IPS-NIHi7 (cell line): ENCODE measurements at regions not wholly inside any gene's neighbourhood (a gene's known extent, or its start where the extent isn't known, plus 50 kb on each side); places are given as distances from the start of the nearest gene placed in this dataset.

ENCODE experiments used
- DNase-seq: peaks from one replicate; pipeline ENCODE4 v3.0.0; 2012; ENCODE audit warnings: mixed read lengths; ENCODE audit errors: extremely low spot score

DNA sequence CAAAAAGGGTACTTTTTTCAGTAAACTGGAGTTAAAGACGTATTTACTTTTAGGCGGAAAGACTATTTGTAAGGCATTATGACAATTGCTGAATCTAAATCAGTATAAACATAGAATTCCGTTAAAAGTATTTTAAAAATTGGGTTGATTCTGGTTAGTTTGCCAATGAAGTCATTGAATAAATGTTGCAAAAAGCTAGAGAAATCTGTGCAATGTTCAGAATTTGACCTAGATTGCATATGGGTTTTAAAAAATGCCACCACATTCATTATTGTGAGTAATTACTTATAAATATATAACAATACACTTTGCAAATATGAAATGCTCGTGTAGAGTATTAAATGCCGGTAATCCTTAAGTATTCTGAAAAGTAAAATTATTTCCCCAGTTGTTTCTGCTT is 116.5 kb upstream of the EEF1E1 start:
- DNase-seq: no peak

DNA sequence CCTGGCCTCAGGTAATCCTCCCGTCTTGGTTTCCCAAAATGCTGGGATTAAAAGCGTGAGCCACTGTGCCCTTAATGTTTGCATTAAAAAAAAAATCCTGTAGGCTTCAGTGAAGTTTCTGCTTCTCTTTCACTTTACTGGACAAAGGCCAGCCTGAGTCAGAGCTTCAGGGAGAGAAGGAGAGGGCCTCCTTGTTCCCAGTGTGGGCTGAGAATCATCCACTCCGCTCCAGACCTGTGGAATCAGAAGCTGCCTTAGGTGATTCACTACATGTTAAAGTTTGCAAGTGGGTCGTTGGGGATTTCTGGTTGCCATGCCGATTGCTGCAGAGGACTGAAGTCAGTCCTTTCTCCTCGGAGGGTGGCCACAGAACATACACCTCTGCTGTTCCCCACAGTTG is 113.3 kb upstream of the EEF1E1 start:
- DNase-seq: no peak

DNA sequence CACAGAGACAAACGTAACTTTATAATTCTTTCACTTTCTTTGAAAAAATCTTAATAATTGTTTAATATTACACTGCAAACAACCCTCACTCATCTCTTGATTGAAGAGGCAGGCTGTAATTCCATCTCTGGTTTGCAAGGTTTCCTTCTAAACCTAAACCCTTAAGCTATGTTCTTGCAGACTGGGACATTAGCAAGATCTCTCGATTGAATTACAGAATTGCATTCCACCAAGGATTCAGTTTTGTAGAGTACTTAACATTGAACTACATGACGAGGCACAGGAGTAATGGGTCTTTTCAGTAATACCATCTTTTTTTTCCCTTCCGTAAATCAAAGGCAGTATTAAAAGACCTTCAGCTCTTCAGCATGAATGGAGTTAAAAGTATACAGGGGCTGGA is 111.6 kb upstream of the EEF1E1 start:
- no peak for DNase-seq

DNA sequence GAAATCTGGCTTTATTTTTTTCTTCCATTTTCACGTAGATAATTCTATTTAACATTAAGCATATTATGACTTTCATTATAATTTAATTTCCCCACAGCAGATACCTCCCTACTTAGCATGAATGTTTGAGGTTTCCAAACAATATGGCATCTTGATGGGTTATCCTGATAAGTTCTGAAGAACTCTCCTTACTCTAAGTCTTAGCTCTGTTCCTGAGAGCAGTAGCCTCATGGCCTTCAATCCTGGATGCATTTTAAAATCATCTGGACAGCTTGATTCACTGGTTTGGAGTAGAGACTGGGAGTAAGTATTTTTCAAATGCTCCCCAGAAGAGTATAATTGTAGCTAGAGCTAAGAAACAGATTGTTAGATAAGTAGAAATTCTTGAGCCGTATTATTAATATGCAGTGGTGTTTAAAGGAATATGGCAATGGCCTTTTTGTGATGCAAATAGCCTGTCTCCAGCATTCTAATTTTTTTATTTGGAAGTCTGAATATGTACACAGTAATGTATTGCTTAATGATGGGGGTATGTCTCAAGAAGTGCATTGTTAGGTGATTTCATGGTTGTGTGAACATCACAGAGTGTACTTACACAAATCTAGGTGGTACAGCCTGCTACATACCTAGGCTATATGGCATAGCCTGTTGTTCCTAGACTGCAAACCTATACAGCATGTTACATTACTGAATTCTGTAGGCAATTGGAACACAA is 110.5 kb upstream of the EEF1E1 start:
- DNase-seq: no peak

DNA sequence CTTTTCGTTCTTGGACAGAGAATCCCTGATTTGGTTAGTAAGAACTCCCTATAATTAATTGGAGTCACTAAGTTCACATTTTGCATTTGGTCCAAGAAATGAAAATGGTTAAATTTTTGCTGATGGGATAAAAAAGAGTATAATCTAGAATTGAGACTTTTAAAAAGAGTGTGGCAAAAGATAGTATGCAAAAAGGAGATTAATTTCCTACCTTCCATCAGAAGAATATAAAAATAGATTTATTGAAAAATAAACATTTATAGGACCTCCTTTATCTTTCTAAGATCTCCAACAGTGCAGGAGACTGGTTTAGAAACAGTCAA is 105.5 kb upstream of the EEF1E1 start:
- no peak for DNase-seq

DNA sequence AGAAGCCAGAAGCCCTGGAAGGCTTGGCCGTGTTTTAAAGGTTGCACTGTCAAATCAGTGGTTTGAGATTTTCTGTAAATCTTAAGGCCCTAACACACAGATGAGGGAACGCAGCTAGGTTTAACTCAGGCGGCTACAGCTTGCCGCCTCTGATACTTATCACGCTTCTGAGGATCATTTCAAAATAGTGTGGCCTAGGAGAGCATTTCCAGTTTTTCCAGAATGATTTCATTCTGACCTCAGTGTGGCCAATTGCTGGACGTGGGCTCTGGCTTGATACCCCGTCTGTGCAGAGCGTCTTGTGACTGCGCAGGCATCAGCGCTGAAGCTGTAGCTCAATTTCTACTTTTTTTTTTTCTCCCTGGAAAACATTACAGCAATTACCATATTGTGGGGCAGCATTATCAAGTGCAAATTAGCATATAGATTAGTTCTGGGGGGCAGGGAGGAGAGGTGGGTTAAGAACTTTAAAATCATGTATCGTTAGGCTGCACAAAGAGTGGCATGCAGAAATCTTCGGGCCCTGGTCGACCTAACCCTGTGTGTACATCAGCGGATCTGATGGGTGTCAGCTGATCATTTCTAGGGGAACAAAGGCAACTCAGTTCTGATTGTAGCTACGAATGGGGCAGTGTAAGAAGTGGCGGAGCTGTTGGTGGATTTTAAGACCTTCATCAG is 105.0 kb upstream of the EEF1E1 start:
- no peak for DNase-seq

DNA sequence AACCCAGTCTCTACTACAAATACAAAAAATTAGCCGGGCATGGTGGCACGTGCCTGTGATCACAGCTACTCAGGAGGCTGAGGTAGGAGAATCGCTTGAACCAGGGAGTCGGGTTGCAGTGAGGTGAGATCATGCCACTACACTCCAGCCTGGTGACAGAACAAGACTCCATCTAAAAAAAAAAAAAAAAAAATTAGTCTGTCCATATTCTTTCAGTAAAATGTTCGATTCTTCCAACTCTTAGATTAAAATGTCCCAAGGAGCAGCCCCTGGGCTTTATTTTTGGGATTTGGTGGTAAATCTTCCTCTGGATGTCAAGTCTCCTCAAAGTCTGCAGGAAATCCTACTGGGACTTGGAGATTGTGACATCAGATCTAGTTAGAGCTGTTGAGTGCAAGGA is 101.0 kb upstream of the EEF1E1 start:
- DNase-seq: no peak

DNA sequence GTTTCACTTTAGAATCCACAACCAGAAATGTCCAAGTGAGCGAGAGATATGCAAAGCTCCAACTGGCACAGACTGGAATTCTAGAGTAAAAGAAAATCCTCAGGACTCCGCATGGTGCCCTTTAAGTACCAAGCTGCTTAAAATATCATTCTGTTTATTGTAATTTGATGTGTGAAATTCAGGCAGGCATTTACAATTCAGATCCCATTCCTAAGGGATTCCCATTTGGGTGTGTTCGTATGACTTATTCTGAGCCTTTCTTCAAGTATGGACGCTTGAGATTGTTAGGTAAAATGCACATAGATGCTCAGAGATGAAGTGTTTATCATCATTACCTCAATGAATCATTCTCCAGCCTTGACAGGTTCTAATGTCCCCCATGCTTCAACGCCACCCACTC is 99.3 kb upstream of the EEF1E1 start:
- no peak for DNase-seq

DNA sequence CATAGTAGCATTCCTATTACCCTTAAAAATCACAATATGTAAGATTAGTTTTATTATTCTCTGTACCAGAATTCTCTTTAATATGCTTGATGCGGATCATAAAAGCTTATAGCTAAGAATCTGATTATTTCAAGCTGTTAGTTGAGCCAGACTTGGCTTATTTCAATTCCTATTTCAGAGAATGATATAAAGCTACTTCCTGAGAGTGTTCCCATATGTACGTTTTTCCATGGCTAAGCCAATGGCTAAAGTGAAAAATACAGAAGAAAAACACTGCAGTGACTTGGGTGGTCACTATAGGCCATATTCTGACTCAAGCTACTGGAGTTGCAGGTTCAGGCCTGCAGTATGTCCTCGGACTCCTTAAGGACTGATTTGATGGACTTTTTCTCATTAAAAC is 97.9 kb upstream of the EEF1E1 start:
- no peak for DNase-seq

DNA sequence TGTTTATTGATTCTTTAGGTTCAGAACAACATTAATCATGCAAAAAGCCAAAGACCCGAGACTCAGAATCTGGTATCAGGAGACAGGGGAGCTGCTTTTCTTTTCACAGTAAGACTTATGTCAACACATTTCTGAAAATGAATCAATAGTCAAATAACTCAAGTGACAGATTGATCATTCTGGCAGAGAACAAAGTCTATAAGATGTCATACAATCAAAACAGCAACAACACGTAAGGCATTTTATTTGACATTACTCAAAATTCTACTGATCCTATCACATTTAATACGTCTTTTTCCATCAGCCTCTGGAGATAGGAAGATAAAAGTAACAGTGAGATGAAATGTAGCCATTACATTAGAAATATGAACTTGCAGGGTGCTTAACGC is 93.4 kb upstream of the EEF1E1 start:
- DNase-seq: no peak

DNA sequence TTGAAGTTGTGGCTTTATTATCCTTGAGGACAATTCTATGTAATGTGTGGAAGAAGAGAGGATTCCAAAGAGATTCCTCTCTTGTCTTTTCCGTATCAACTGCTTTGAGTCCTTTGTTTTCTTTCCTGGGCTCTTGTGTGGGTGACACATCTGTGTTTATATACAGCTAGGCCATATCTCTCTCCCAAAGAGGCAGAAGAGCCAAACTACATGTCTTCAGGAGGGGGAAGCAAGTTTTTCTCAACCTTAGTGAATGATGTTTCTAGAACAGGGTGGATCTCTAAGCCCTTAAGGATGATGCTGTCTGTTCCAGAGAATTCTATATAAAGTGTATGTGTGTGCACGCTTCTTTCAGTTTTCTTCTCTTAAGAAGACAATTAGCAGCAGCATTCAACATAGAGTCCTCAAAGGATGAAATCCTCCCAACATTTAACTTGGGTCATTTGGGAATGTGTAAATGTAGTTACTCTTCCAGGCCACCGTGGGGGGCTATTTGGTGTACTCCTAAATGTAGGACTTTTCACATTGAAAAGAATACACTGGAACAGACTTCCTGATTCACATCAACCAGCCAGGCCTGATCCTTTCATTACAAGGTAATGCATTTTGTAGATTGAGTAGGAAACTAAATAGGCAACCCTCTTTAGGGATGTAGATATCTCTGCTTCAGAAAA is 92.8 kb upstream of the EEF1E1 start:
- DNase-seq: peak; percentile 41

DNA sequence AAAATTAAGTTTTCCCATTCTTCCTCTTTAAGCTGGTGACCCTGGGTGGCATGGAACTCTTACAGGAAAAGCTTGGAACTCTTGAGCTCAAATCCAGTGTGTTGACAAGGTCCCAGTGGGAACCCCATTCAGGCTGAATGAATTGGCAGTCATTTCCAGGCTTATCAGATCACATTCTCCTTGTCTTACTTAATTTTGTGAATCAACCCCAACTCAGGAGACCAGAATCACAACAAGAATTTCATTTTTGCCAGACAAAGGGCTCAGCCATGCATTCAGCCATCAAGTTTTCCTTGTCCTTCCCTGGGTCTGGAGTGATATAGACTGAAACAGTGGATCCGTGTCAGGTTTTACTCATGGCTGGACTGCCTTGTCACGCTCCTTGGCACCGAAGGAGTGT is 92.1 kb upstream of the EEF1E1 start:
- DNase-seq: no peak

DNA sequence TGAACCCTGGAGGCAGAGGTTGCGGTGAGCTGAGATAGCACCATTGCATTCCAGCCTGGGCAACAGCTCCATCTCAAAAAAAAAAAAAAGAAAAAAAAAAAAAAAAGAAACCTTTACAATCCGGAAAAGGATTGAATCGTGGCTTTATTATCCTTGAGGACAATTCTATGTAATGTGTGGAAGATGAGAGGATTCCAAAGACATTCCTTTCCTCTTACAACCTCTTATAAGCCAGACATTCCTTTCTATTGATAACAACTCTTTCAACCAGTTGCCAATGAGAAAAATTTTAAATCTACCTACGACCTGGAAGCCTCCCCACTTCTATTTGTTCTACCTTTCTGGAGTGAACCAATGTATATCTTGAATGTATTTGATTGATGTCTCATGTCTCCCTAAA is 91.2 kb upstream of the EEF1E1 start:
- no peak for DNase-seq

DNA sequence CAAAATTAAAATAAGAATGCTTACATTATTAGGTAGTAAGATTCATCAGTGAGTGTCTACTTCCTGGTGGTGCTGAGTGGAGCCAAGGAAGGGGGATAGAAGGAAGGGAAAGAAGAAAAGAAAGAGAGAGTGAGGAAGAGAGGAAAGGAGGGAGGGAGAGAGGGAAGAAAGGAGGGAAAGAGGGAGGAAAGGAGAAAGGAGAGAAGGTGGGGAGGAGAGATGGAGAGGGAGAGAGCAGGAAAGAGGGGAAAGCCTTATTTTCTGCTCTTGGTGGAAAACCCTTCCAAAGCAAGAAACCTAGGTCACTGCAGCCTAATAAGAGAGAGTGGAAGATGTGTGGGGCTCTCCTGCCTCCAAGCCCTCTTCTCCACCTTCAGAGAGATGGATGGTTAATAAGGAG is 90.2 kb upstream of the EEF1E1 start:
- DNase-seq: no peak

DNA sequence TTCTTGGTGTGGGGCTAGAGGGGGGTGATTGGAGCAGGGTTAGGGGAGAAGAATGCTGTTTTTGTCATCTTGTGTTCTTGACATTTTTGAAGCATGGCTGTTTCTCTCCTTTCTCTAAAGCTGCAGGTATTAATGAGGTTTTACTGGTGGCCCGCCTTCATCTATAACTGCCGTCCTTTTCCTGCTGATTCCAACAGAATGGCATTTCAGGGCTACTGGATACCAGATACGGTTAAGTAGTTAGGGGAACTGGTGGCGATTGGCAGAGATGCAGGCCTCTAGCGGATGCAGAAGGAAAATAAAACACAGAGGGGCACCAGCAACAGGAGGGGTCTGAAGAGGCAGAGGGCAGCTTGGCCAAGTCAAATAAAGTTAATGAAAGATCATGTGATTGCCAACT is 89.7 kb upstream of the EEF1E1 start:
- DNase-seq: no peak

DNA sequence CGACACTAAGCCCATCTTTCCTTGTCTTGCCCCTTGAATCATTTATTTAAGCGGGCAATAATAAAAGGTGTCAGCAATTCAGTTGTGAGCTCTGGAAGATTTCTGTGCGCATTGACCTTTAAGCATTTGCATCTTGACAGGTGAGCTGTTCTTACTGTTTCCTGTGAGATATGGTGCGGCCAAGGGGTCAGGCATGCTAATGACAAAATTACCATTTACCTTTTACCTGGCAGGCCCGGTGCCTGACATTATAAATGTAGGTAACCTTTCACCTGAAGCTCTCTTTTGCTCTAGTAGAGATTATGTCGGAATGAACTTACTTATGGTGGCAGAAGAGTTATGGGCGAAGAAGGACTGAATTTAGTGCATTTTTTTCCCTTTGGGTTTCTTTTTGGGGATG is 89.3 kb upstream of the EEF1E1 start:
- no peak for DNase-seq

DNA sequence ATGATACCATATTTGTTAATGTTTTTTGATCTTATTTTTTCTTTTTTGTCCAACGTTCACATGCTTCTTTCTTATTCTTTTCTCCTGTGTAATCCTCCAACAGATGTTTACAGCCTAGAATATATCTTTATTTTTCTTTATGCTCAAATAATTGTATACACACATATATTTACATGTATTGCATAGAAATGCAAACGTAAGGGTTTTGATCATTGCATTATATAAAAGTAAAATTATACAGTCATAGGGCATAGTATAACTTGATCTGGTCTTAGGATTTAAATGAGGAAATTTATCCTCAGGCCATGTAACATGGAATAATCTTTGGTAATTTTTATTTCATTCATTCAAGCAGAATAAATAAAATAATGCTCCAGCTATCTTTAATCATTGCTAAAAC is 84.9 kb upstream of the EEF1E1 start:
- DNase-seq: no peak

DNA sequence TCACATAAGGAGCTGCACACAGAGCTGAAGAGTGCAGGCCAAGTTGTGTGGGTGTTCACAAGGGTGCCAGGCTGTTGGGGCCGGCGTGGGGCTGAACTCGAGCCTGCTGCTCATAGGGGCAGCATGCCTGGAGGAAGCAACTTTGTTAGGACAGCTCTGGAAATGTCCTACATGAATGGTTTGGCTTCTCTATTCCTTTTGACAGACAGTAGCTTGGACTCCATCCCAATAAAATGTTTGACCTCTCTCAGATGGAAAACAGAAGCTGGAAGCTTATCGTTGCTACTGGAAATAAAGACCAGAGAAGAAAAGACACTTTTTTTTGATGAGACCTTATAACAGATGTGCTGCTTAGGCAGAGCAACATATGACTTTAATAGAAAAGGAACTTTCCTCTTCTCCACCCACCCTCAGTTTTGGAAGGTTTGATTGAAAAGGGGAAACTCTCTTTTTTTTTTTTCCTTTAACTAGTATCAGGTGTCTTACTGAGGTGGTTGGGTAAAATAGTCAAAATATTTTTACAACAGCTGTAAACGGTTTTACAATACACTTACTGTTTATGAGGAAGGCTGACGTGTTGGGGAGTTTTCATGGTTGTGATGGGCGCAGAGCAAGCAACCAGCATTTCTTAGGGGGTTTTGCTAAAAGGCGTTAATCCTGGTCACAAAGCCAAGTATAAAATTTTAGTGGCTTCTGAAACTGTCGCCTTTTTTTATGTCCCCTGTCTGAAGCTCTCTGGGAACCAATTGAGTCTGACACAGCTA is 80.7 kb upstream of the EEF1E1 start:
- DNase-seq: no peak

DNA sequence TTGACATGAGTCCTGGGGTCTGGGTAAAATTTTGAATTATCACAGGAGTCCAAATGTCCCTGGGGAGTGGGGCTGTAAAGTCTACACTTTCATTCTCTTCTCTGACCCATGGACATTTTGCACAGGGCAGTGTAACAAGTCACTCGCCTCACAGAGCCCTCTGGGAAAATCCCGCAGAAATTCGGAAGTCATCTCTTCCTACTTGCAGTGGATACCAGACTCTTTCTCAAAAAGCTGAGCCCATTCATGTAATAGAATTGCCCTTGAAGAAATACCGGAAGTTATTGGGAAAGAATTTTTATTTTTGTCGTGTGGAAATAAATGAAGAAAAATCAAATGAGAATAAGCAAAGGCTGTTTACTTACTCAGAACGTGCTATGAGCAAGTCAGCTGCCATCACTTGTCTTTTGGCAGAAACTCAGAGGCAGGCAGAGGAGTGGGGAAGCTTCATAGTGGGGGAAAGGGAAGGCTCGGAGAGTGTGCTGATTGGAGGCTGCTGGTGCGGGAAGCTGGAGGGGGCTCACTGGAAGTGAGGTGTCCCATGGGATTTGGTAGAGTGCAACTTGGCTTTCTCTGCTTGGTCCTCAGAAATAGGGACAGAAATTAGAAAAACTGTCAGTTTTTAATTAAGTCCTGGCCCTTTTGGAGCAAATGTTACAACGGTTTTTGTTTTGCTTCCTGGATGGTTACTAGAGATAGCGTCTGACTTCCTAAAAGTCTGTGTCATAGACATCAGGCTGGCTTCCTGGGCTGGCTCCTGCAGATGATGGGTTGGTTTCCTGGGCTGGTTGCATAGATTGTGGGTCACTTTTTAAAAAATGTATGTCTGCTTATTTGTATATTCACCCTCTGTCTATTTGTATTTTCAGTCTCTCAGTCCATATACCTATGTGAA is 79.8 kb upstream of the EEF1E1 start:
- no peak for DNase-seq

DNA sequence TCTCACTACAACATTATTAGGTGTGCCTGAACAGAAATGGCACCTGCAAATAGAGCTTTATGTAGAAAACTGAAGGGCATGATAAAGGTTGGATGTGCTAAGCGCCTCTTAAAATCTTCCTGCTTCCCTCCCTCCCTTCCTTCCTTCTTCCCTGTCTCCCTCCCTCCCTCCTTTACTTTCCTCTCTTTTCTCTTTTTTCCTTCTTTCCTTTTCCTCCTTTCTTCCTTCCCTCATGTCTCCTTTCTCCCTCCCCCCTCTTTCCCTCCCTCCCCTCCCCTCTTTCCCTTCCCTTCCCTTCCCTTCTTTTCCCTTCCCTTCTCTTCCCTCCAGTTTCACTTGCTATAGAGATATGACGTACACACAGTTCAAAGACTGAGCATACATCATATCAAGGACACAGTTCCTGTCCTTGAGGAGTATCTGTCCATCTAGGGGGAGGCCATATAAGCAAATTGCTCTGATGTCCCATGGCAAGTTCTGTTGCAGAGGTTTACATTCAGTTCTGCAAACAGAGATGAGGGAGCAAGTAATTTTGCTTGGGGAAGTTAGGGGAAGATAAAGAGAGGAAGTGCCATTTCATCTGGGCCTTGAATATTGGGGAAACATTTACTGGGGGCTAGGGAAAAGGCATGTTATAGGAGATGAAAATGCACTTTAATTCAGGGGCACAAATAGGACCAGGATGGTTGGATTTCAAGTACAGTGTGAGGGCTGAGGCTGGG is 79.0 kb upstream of the EEF1E1 start:
- no peak for DNase-seq
